ENCODE measurements at regions not wholly inside any gene's neighbourhood (a gene's known extent, or its start where the extent isn't known, plus 50 kb on each side); places are given as distances from the start of the nearest gene placed in this dataset.
A peak's percentile ranks its signal among the peaks of the same experiment; 100 is the strongest.

DNA sequence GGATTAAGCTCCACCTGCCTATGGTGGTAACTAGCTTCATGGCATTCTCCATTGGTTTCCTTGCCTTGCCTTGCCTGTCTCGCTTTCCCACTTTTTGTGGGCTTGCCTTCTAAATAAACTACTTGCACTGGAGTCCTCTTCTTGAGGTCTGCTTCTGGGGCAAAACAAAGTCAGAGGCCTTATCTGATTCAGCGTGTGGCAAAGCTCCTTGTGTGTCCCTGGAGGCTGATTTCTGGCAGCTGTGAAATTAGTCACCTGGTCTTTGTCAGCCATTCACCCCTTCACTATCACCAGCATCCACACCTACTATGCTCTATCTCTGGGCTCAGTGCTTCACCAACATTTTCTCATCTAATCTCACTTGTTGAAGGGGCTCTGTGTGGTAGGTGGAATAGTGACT is 176.2 kb downstream of the SEC61B start:
- H3K27ac Mint-ChIP-seq, result no peak overlapping the region
- no peak for DNase-seq (ENCODE audit: low spot score)
- intact Hi-C loops (cut with micrococcal nuclease), result no loop called here
- H3K4me1 Mint-ChIP-seq (ENCODE audit: low read depth), result peaks cover 6% of the 10 kb centered on the region
- no peak overlapping the region for H3K4me3 Mint-ChIP-seq (ENCODE audit: low read depth)
- no peaks in the 10 kb centered on the region for H3K9me3 Mint-ChIP-seq
- H3K36me3 Mint-ChIP-seq (ENCODE audit: low read depth), result no peaks in the 10 kb centered on the region
- H3K27me3 Mint-ChIP-seq (ENCODE audit: low read depth), result no peaks in the 10 kb centered on the region

DNA sequence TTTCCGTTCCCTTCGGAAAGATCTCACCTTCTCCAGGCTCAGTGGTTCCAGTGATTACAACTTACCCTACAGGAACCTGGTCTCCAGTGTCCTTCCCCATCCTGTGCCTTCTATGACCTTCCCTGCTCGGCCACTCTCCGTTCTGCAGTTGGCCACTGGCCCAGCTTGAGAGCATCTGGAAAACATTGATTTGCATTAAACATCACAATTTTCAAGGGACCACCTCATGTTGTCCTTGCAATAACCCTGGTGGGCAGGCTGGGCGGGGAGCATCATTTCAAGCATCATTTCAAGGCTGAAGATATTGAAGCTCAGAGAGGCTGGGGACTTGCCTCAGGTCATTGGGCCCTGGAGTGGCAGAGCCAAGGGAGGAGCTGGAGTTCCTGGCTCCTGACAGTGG is 177.4 kb downstream of the SEC61B start:
- intact Hi-C loops (cut with micrococcal nuclease), result no loop called here
- Mint-ChIP-seq H3K4me3 (ENCODE audit: low read depth) (no peak overlapping the region), H3K4me1 (ENCODE audit: low read depth) (peaks cover 6% of the 10 kb centered on the region), H3K27me3 (ENCODE audit: low read depth) (no peaks in the 10 kb centered on the region), H3K36me3 (ENCODE audit: low read depth) (no peaks in the 10 kb centered on the region), H3K27ac (no peak overlapping the region), H3K9me3 (no peaks in the 10 kb centered on the region)
- no peak for DNase-seq (ENCODE audit: low spot score)

DNA sequence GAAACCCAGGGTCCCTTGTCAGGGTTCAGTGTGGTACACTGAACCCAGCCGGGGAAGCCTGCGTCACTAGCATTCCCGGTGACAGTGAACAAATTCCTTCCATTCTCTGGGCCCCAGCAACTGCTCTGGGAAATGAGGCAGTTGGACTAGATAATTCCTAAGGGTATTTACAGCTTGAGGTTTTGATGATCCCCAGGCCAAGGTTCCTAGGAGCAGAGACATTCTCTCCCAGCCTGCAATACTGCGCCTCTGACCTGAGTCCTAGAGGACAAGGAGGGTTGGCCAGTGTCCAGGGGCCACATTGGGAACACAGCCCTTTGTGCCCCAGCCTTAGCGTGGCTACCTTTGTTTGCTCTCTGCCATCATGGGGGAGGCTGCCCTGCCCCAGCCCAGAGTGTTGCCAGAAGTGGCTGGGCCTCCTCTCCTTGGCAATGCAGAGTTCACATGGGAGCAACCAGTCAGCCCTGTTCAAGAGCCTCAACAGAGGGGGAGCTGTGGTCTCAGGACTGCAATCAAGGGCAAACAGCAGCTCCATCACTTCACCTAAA is 178.2 kb downstream of the SEC61B start:
- Mint-ChIP-seq H3K27ac (no peak overlapping the region), H3K4me1 (ENCODE audit: low read depth) (peaks cover 6% of the 10 kb centered on the region), H3K4me3 (ENCODE audit: low read depth) (no peak overlapping the region), H3K9me3 (no peaks in the 10 kb centered on the region), H3K36me3 (ENCODE audit: low read depth) (no peaks in the 10 kb centered on the region), H3K27me3 (ENCODE audit: low read depth) (peaks cover 3% of the 10 kb centered on the region)
- no peak for DNase-seq (ENCODE audit: low spot score)
- intact Hi-C loops (cut with micrococcal nuclease), result no loop called here

DNA sequence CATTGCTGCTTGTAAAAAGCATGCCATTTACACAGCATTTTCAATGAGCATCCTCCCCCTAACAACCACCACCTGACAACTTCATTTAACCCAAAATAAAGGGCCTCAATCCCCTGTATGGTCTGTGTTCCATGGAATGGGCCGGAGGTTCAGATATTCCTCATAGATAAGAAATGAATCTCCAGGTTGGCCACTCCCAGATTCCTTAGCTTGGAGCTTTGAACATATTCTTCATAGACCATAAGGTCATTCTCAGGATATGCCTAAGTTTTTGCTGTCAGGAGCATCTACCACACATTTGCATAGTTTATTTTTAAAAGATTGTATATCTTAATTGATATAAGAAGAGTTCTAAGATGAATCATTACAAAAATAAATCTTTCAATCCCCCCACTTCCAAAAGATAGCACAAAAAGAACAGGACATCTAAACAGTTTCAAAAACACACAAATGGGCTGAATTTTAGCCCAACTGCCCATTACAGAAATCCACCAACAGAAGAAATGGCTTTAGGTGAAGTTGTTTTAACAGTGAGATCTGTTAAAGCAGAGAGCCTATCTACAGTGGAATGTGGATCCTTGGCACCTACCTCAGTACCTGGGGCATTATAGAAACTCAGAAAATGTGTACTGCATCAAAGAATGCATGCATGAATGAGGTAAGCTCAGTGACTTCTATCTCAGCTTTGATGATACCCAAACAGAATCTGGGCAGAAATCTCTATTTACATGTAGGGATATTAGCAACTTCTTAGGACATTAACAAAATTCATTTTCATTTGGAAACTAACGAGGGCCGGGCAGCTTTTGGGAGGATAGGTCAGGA is 179.8 kb downstream of the SEC61B start:
- intact Hi-C loops (cut with micrococcal nuclease), result no loop called here

DNA sequence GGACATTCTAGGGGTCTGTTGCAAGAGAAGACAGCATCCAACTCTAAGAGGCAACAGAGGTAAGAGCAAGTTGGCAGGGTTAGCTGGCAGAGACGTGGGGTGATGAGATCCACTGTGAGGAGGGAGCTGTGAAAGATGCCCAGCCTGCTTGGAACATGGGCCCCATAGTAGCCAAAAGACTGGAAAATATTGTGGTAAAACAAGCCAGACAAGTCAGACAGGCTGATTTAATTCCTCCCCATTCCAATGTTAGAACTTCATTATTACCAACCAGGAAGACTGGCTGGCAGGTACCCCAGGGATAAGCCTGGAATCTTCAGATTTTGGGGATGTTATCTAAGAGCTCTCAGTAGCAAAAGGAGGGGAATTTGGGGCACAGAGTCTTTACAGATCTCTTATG is 181.3 kb downstream of the SEC61B start:
- Mint-ChIP-seq H3K4me3 (ENCODE audit: low read depth) (no peak overlapping the region), H3K27ac (no peak overlapping the region), H3K27me3 (ENCODE audit: low read depth) (peaks cover 6% of the 10 kb centered on the region), H3K4me1 (ENCODE audit: low read depth) (peaks cover 3% of the 10 kb centered on the region), H3K9me3 (no peaks in the 10 kb centered on the region), H3K36me3 (ENCODE audit: low read depth) (no peaks in the 10 kb centered on the region)
- intact Hi-C loops (cut with micrococcal nuclease), result no loop called here
- no peak for DNase-seq (ENCODE audit: low spot score)

More for the DNA sequence above, 179.8 kb downstream of the SEC61B start:
- Mint-ChIP-seq H3K9me3 (no peaks in the 10 kb centered on the region), H3K27me3 (ENCODE audit: low read depth) (peaks cover 6% of the 10 kb centered on the region), H3K36me3 (ENCODE audit: low read depth) (no peaks in the 10 kb centered on the region), H3K4me3 (ENCODE audit: low read depth) (no peak overlapping the region), H3K4me1 (ENCODE audit: low read depth) (peaks cover 6% of the 10 kb centered on the region), H3K27ac (no peak overlapping the region)
- no peak for DNase-seq (ENCODE audit: low spot score)

DNA sequence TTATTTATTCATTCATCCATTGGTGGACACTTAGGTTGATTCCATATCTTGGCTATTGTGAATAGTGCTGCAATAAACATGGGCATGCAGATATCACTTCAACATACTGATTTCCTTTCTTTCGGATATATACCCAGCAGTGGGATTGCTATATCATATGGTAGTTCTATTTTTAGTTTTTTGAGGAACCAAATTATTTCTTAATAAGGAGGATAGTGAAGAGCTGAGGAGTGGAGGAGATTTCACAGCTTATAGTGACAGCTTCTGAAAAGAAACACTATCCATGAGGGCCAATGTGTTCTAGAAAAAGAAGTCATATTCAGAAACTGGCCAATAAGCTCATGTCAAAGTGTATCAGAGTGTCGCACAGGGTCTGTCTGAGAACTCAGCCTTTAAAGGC is 183.3 kb downstream of the SEC61B start:
- H3K27me3 Mint-ChIP-seq (ENCODE audit: low read depth), result peaks cover 6% of the 10 kb centered on the region
- no peaks in the 10 kb centered on the region for H3K9me3 Mint-ChIP-seq
- no peak overlapping the region for H3K4me3 Mint-ChIP-seq (ENCODE audit: low read depth)
- intact Hi-C loops (cut with micrococcal nuclease), result no loop called here
- DNase-seq (ENCODE audit: low spot score), result no peak
- no peaks in the 10 kb centered on the region for H3K36me3 Mint-ChIP-seq (ENCODE audit: low read depth)
- H3K4me1 Mint-ChIP-seq (ENCODE audit: low read depth), result no peaks in the 10 kb centered on the region
- no peak overlapping the region for H3K27ac Mint-ChIP-seq

DNA sequence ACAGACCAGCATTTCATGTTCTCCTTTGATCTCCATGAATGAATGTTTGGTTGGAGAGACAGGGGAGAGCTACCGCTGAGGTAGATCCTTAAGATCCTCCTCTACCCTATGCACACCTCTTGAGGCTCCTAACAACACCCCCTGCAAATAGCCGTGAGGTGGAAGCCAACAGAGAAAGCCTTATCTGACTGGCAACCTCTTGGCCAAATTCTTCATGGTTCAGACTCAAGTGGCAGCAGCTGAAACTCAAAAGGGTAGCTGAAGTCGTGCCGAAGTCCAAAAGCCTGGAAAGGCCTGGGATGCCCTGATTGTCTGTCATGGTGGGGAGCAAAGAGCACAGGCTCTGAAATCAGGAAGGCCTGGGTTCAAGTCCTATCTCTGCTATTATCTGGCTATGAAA is 184.9 kb downstream of the SEC61B start:
- no peaks in the 10 kb centered on the region for H3K9me3 Mint-ChIP-seq
- no peak for DNase-seq (ENCODE audit: low spot score)
- no peaks in the 10 kb centered on the region for H3K4me1 Mint-ChIP-seq (ENCODE audit: low read depth)
- H3K4me3 Mint-ChIP-seq (ENCODE audit: low read depth), result no peak overlapping the region
- intact Hi-C loops (cut with micrococcal nuclease), result no loop called here
- no peak overlapping the region for H3K27ac Mint-ChIP-seq
- H3K36me3 Mint-ChIP-seq (ENCODE audit: low read depth), result no peaks in the 10 kb centered on the region
- peaks cover 6% of the 10 kb centered on the region for H3K27me3 Mint-ChIP-seq (ENCODE audit: low read depth)

DNA sequence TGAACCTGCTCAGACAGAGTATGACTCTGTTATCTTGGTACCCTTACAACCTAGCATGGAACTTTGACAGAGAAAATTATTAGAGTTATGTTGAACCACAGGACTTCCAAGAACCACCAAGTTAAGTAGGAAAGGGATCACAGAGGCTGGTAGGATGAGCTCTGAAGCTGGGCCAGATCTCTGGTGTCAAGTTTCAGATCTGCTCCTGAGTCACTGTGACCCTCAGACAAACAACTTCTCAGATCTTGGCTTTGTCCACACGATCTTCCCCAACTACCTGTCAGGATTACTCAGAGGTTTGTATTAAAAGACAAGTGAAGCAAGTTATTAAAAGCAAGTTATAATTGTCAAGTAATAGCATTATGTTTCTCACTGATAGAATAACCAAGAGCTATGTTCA is 189.0 kb downstream of the SEC61B start:
- Mint-ChIP-seq H3K36me3 (ENCODE audit: low read depth) (no peaks in the 10 kb centered on the region), H3K27ac (no peak overlapping the region), H3K9me3 (no peaks in the 10 kb centered on the region), H3K4me1 (ENCODE audit: low read depth) (peaks cover 6% of the 10 kb centered on the region), H3K27me3 (ENCODE audit: low read depth) (peaks cover 2% of the 10 kb centered on the region), H3K4me3 (ENCODE audit: low read depth) (no peak overlapping the region)
- no peak for DNase-seq (ENCODE audit: low spot score)
- intact Hi-C loops (cut with micrococcal nuclease), result no loop called here

DNA sequence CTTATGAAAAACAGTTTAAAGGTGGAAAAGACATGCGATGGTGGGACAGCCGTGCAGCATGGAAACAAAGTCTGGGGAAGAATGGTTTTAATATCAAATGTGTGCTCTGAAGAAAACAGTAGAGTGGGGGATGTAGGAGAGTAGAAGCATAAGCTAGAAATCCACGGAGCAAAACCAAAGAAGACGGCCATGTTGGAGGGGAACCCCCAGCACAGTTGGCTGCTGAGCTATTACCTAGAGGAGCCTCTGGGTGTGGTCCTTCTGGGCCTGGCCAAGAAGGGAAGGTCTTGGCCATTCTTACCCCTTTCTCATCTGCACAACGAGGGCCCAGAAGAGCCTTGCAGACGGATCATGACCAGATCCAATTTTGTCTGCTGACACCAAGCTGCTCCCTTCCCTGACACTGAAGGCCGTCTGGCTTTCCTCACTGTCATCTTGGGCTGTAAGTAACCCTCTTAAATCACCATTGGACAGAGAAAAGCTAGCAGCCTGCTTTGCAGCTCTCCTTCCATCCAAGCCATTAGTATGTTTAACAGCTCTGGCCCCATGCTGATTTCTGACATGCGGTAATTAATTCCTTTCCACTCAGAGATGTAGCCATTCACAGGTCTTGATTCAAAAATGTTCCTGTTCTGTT is 189.5 kb downstream of the SEC61B start:
- H3K4me3 Mint-ChIP-seq (ENCODE audit: low read depth), result no peak overlapping the region
- intact Hi-C loops (cut with micrococcal nuclease), result no loop called here
- H3K4me1 Mint-ChIP-seq (ENCODE audit: low read depth), result peaks cover 10% of the 10 kb centered on the region
- DNase-seq (ENCODE audit: low spot score), result no peak
- H3K36me3 Mint-ChIP-seq (ENCODE audit: low read depth), result no peaks in the 10 kb centered on the region
- no peaks in the 10 kb centered on the region for H3K9me3 Mint-ChIP-seq
- no peaks in the 10 kb centered on the region for H3K27me3 Mint-ChIP-seq (ENCODE audit: low read depth)
- no peak overlapping the region for H3K27ac Mint-ChIP-seq

DNA sequence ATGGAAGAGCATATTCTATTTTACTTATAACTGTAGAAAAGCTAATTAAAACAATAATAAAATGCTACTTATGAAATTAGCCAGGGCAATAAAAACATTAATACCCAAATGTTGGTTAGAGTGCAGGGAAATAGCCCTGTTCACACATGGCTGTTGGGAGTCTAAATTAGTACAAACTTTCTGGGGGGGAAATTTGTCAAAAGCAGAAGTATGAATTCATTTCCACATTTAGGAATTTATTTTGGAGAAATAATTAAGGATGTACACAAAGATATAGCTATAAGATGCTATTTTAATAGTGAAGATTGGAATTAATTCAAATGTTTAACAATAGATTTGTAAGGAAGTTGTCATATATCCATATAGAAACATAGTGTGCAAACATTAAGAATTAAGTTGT is 190.5 kb downstream of the SEC61B start:
- Mint-ChIP-seq H3K27me3 (ENCODE audit: low read depth) (no peaks in the 10 kb centered on the region), H3K9me3 (no peaks in the 10 kb centered on the region), H3K4me3 (ENCODE audit: low read depth) (no peak overlapping the region), H3K4me1 (ENCODE audit: low read depth) (peaks cover 10% of the 10 kb centered on the region), H3K36me3 (ENCODE audit: low read depth) (no peaks in the 10 kb centered on the region), H3K27ac (no peak overlapping the region)
- intact Hi-C loops (cut with micrococcal nuclease), result no loop called here
- DNase-seq (ENCODE audit: low spot score), result no peak

DNA sequence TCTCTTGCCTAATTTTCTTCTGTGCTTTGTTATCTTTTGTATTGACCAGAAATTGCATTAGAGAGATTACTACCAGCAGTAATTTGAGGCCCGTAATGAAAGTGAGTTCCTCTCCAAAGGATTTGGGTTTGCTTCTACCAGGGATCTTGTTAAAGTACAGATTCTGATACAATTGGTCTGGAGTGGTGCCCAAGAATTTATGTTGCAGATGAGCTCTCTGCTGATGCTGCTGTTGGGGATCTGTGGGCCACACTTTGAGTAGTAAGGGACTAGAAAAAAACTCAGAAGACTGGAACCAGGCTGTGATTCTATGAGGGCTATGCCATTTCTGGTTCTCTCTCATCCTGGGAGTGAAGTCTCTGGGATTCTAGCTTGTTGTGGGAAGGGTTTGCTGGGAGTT is 192.2 kb downstream of the SEC61B start:
- H3K9me3 Mint-ChIP-seq, result no peaks in the 10 kb centered on the region
- no peaks in the 10 kb centered on the region for H3K27me3 Mint-ChIP-seq (ENCODE audit: low read depth)
- intact Hi-C loops (cut with micrococcal nuclease), result no loop called here
- H3K4me1 Mint-ChIP-seq (ENCODE audit: low read depth), result peaks cover 10% of the 10 kb centered on the region
- no peaks in the 10 kb centered on the region for H3K36me3 Mint-ChIP-seq (ENCODE audit: low read depth)
- H3K27ac Mint-ChIP-seq, result no peak overlapping the region
- no peak overlapping the region for H3K4me3 Mint-ChIP-seq (ENCODE audit: low read depth)
- no peak for DNase-seq (ENCODE audit: low spot score)

DNA sequence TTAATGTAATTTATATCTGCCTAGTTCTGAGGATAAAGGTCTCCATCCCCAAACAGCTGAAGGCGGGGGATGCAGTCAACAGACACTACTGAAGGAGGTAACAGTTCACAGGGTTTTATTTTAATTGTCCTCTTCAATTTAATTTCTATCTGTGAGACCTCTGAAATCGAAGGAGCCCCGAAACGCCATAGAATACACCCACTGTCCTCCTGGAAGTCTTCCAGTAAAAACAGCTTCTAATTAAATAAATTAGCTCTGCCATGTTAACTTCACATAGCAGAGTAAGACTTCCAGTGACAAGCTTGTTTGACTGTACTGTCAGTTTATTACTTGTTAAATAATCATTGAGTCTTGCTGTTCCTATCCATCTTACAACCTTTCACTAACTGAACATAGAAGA is 193.5 kb downstream of the SEC61B start:
- intact Hi-C loops (cut with micrococcal nuclease), result no loop called here
- Mint-ChIP-seq H3K4me3 (ENCODE audit: low read depth) (no peak overlapping the region), H3K9me3 (no peaks in the 10 kb centered on the region), H3K27me3 (ENCODE audit: low read depth) (peaks cover 1% of the 10 kb centered on the region), H3K4me1 (ENCODE audit: low read depth) (peaks cover 10% of the 10 kb centered on the region), H3K36me3 (ENCODE audit: low read depth) (no peaks in the 10 kb centered on the region), H3K27ac (no peak overlapping the region)
- DNase-seq (ENCODE audit: low spot score), result no peak

DNA sequence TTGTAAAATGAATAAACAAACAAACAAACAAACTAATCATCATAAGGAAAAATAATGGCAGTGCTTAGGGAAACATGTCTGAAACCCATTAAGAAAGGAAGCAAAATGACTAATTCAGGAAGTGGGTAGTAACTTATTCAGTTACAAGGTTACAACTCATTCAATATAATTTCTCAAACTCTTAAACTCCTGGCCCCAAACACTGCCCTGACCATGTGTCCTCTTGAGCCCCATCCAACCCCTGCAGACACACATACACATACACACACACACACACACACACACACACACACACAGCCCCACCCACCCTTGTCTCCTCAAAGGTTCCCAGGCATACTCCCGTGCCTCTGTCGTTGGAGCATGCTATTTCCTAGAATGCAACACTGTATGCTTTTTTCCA is 193.9 kb downstream of the SEC61B start:
- H3K27me3 Mint-ChIP-seq (ENCODE audit: low read depth), result peaks cover 2% of the 10 kb centered on the region
- no peak overlapping the region for H3K4me3 Mint-ChIP-seq (ENCODE audit: low read depth)
- peaks cover 10% of the 10 kb centered on the region for H3K4me1 Mint-ChIP-seq (ENCODE audit: low read depth)
- intact Hi-C loops (cut with micrococcal nuclease), result no loop called here
- H3K9me3 Mint-ChIP-seq, result no peaks in the 10 kb centered on the region
- peak overlapping the region; percentile 21 for H3K27ac Mint-ChIP-seq
- no peaks in the 10 kb centered on the region for H3K36me3 Mint-ChIP-seq (ENCODE audit: low read depth)
- no peak for DNase-seq (ENCODE audit: low spot score)
